ENCODE measurements at regions not wholly inside any gene's neighbourhood (a gene's known extent, or its start where the extent isn't known, plus 50 kb on each side); places are given as distances from the start of the nearest gene placed in this dataset.
A peak's percentile ranks its signal among the peaks of the same experiment; 100 is the strongest.
"Not testable (repeated sequence)": the region's sequence is repeated elsewhere in the genome, so short reads cannot be mapped to it uniquely, and the experiment has no call there.

- no peak for DNase-seq (ENCODE audit: low read depth, low spot score)
Observed at GRCh38 chrX:103428525-103428924, 52.2 kb downstream of the BEX3 start.

- not testable (repeated sequence) for DNase-seq (ENCODE audit: low read depth, low spot score)
Observed at GRCh38 chrX:103429026-103429425, 52.7 kb downstream of the BEX3 start.

GRCh38 chrX:103431316-103431715 lies 55.0 kb downstream of the BEX3 start:
- no peak for DNase-seq (ENCODE audit: low read depth, low spot score)

- not testable (repeated sequence) for DNase-seq (ENCODE audit: low read depth, low spot score)
Observed at GRCh38 chrX:103432841-103433240, 56.5 kb downstream of the BEX3 start.

- no peak for DNase-seq (ENCODE audit: low read depth, low spot score)
Observed at GRCh38 chrX:103437147-103437873, 61.0 kb downstream of the BEX3 start.

- DNase-seq (ENCODE audit: low read depth, low spot score) = no peak
Observed at GRCh38 chrX:103439161-103439560, 62.8 kb downstream of the BEX3 start.

- no peak for DNase-seq (ENCODE audit: low read depth, low spot score)
Observed at GRCh38 chrX:103440621-103441020, 64.3 kb downstream of the BEX3 start.

GRCh38 chrX:103441878-103442535 lies 65.7 kb downstream of the BEX3 start:
- no peak for DNase-seq (ENCODE audit: low read depth, low spot score)

GRCh38 chrX:103442536-103442901 lies 66.2 kb downstream of the BEX3 start:
- peak; percentile 32 for DNase-seq (ENCODE audit: low read depth, low spot score)

GRCh38 chrX:103446665-103447302 lies 70.4 kb downstream of the BEX3 start:
- DNase-seq (ENCODE audit: low read depth, low spot score) = no peak

Measured in pulmonary artery endothelial cell (primary cell).